Breast epithelium (tissue), 3 donors: ENCODE measurements at regions not wholly inside any gene's neighbourhood (a gene's known extent, or its start where the extent isn't known, plus 50 kb on each side); places are given as distances from the start of the nearest gene placed in this dataset.

ENCODE experiments used
- POLR2A ChIP-seq: fragments of 450-650 bp; IDR thresholded peaks from one replicate; pipeline ENCODE4 v1.6.1; 2016; ENCODE audit warnings: antibody characterized with exemption, mild to moderate bottlenecking, moderate library complexity
- TF ChIP-seq, protein P1 (sequence below), 3 donors: fragments of 450-650 bp; IDR thresholded peaks; one replicate each; pipeline ENCODE4 v1.5.1; 2016 to 2017; ENCODE audit warnings: antibody characterized with exemption in 3 of 3, mild to moderate bottlenecking in 3 of 3, moderate library complexity in 3 of 3

DNA sequence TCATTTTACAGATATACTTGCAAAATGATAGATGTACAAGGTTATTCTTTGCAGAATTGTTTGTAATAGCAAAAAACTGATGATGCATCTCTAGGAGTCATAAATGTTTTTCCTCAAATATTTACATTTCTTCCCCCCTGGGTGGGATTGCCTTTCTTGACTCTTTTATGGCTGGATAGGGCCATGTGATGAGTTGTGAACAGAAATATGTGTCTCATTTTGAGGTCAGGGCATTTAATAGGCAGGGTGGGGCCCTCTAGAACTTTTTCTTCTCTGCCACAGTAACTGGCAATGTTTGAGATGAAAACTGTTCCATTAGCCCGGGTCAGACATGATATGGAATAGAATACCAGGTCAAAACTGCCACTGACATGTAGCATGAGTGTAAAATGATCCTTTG lies 159.5 kb upstream of the SYNCRIP start:
- TF ChIP-seq, protein P1, sequence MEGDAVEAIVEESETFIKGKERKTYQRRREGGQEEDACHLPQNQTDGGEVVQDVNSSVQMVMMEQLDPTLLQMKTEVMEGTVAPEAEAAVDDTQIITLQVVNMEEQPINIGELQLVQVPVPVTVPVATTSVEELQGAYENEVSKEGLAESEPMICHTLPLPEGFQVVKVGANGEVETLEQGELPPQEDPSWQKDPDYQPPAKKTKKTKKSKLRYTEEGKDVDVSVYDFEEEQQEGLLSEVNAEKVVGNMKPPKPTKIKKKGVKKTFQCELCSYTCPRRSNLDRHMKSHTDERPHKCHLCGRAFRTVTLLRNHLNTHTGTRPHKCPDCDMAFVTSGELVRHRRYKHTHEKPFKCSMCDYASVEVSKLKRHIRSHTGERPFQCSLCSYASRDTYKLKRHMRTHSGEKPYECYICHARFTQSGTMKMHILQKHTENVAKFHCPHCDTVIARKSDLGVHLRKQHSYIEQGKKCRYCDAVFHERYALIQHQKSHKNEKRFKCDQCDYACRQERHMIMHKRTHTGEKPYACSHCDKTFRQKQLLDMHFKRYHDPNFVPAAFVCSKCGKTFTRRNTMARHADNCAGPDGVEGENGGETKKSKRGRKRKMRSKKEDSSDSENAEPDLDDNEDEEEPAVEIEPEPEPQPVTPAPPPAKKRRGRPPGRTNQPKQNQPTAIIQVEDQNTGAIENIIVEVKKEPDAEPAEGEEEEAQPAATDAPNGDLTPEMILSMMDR (IDR thresholded peaks at IDR 0.05): no peak
- no peak for TF ChIP-seq POLR2A
